Mesendoderm (in vitro differentiated cells): ENCODE measurements at regions not wholly inside any gene's neighbourhood (a gene's known extent, or its start where the extent isn't known, plus 50 kb on each side); places are given as distances from the start of the nearest gene placed in this dataset.

Source experiments
- DNase-seq: peaks from one replicate; pipeline ENCODE4 v3.0.0; 2013
- H2AK5ac ChIP-seq: 2 replicates; pipeline ENCODE4 v1.6.1; 2013; ENCODE audit warnings: low read length, inconsistent platforms
- H2BK120ac ChIP-seq: 2 replicates; pipeline ENCODE4 v1.6.1; 2013; ENCODE audit warnings: low read depth, mild to moderate bottlenecking, low read length, moderate library complexity, mixed read lengths
- H2BK15ac ChIP-seq: replicated peaks from 2 replicates; pipeline ENCODE4 v1.6.1; 2013; ENCODE audit warnings: low read depth, mild to moderate bottlenecking, moderate library complexity
- H2BK5ac ChIP-seq: 2 replicates; pipeline ENCODE4 v1.6.1; 2013; ENCODE audit warnings: low read length, inconsistent platforms
- H3K18ac ChIP-seq: 2 replicates; pipeline ENCODE4 v1.6.1; 2013; ENCODE audit warnings: mild to moderate bottlenecking, low read length, mixed read lengths
- H3K23ac ChIP-seq: one replicate; pipeline ENCODE4 v1.6.1; 2013; ENCODE audit warnings: low read length
- H3K27ac ChIP-seq: 2 replicates; pipeline ENCODE4 v1.5.1; 2013; ENCODE audit warnings: low read depth, mild to moderate bottlenecking, inconsistent platforms, low read length, moderate library complexity
- H3K27me3 ChIP-seq: 2 replicates; pipeline ENCODE4 v1.6.1; 2013; ENCODE audit warnings: low read length, control low read depth, mild to moderate bottlenecking, inconsistent platforms; ENCODE audit not compliant: insufficient read depth, poor library complexity
- H3K36me3 ChIP-seq: 2 replicates; pipeline ENCODE4 v1.6.1; 2013; ENCODE audit warnings: low read length, inconsistent platforms; ENCODE audit not compliant: control insufficient read depth, insufficient read depth
- H3K4ac ChIP-seq: one replicate; pipeline ENCODE4 v1.6.1; 2013; ENCODE audit warnings: low read depth, mild to moderate bottlenecking, low read length, moderate library complexity
- H3K4me1 ChIP-seq: 2 replicates; pipeline ENCODE4 v1.6.1; 2013; ENCODE audit warnings: low read depth, low read length, inconsistent platforms; ENCODE audit not compliant: control insufficient read depth
- H3K4me2 ChIP-seq: 2 replicates; pipeline ENCODE4 v1.6.1; 2013; ENCODE audit warnings: low read length
- H3K4me3 ChIP-seq: 2 replicates; pipeline ENCODE4 v1.5.1; 2013; ENCODE audit warnings: mild to moderate bottlenecking, low read length
- H3K56ac ChIP-seq: one replicate; pipeline ENCODE4 v1.6.1; 2013; ENCODE audit warnings: low read length
- H3K79me1 ChIP-seq: 2 replicates; pipeline ENCODE4 v1.6.1; 2013; ENCODE audit warnings: low read length, inconsistent platforms
- H3K79me2 ChIP-seq: 2 replicates; pipeline ENCODE4 v1.6.1; 2013; ENCODE audit warnings: mild to moderate bottlenecking, low read length; ENCODE audit not compliant: control insufficient read depth, insufficient read depth
- H3K9ac ChIP-seq: 2 replicates; pipeline ENCODE4 v1.6.1; 2013; ENCODE audit warnings: low read length, inconsistent platforms
- H4K5ac ChIP-seq: one replicate; pipeline ENCODE4 v1.6.1; 2013; ENCODE audit warnings: low read length
- H4K8ac ChIP-seq: one replicate; pipeline ENCODE4 v1.6.1; 2013; ENCODE audit warnings: low read depth, mild to moderate bottlenecking, control low read depth, low read length, moderate library complexity
- WGBS: extraction: QIAGEN DNeasy Blood & Tissue Kit; methylation state at CpG from one replicate; pipeline ENCODE4 v1.1.7; 2013; ENCODE audit warnings: low lambda C conversion rate, missing lambda C conversion rate; ENCODE audit not compliant: insufficient coverage; ENCODE audit errors: extremely low coverage; 5-methylcytosine and 5-hydroxymethylcytosine counted together

GRCh38 chr18:34590503-34590902, 119.6 kb upstream of the DTNA start:
- no peak overlapping the region for H2BK5ac ChIP-seq
- H2AK5ac ChIP-seq, result no peak overlapping the region
- H3K4me3 ChIP-seq, result no peak overlapping the region
- H3K36me3 ChIP-seq, result no peaks in the 10 kb centered on the region
- no peaks in the 10 kb centered on the region for H3K79me1 ChIP-seq
- no peak overlapping the region for H3K9ac ChIP-seq
- no peak overlapping the region for H4K5ac ChIP-seq
- H3K4ac ChIP-seq, result no peak overlapping the region
- H3K56ac ChIP-seq, result no peak overlapping the region
- DNase-seq, result no peak
- H3K18ac ChIP-seq, result no peak overlapping the region
- H4K8ac ChIP-seq, result no peak overlapping the region
- no peaks in the 10 kb centered on the region for H3K27me3 ChIP-seq
- no CpG with 5 or more reads among the region's 2 CpGs for WGBS
- no peak overlapping the region for H2BK15ac ChIP-seq
- no peak overlapping the region for H3K23ac ChIP-seq
- no peak overlapping the region for H2BK120ac ChIP-seq
- H3K79me2 ChIP-seq, result peaks cover 3% of the 10 kb centered on the region
- H3K4me1 ChIP-seq, result no peaks in the 10 kb centered on the region
- no peak overlapping the region for H3K4me2 ChIP-seq
- H3K27ac ChIP-seq, result no peak overlapping the region

GRCh38 chr18:34591920-34592444, 118.1 kb upstream of the DTNA start:
- no CpG with 5 or more reads among the region's 2 CpGs for WGBS
- Histone ChIP-seq H3K9ac (no peak overlapping the region), H2AK5ac (no peak overlapping the region), H2BK15ac (no peak overlapping the region), H4K5ac (no peak overlapping the region), H3K36me3 (no peaks in the 10 kb centered on the region), H3K4ac (peak overlapping the region; percentile 79), H3K23ac (no peak overlapping the region), H2BK120ac (no peak overlapping the region), H3K79me2 (peaks cover 3% of the 10 kb centered on the region), H3K4me2 (no peak overlapping the region), H3K56ac (no peak overlapping the region), H4K8ac (no peak overlapping the region), H3K4me3 (no peak overlapping the region), H3K79me1 (no peaks in the 10 kb centered on the region), H3K4me1 (peaks cover 2% of the 10 kb centered on the region), H3K27me3 (no peaks in the 10 kb centered on the region), H3K27ac (no peak overlapping the region), H3K18ac (peak overlapping the region; percentile 87), H2BK5ac (no peak overlapping the region)
- DNase-seq, result no peak

DNA sequence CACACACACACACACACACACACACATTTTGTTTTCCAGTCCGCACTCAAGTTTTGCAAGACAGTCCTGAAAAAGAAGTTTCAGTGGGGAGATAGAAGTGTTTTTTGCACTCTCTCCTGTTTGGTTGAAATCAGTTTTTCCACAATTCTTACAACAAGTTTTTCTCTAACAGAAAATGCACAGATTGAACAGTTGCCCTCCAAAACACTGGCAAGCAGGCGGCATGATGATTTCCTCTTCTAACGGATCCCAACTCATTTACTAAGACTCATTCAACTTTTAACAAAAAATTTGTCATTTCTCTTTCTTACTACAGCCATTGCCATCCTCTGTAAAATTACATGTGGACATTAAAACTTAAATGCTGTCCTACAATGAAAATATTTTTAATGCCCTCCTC, 117.6 kb upstream of the DTNA start:
- Histone ChIP-seq H3K56ac (peak overlapping the region; percentile 25), H3K4ac (no peak overlapping the region), H3K23ac (no peak overlapping the region), H2AK5ac (no peak overlapping the region), H3K4me3 (no peak overlapping the region), H2BK15ac (peak overlapping the region; percentile 74), H3K27me3 (no peaks in the 10 kb centered on the region), H4K8ac (no peak overlapping the region), H2BK120ac (peak overlapping the region; percentile 73), H3K4me2 (no peak overlapping the region), H4K5ac (no peak overlapping the region), H2BK5ac (no peak overlapping the region), H3K18ac (peak overlapping the region; percentile 87), H3K36me3 (no peaks in the 10 kb centered on the region), H3K27ac (no peak overlapping the region), H3K79me2 (peaks cover 3% of the 10 kb centered on the region), H3K79me1 (no peaks in the 10 kb centered on the region), H3K9ac (no peak overlapping the region), H3K4me1 (peaks cover 2% of the 10 kb centered on the region)
- WGBS, result no CpG with 5 or more reads among the region's 3 CpGs
- DNase-seq, result no peak

- H3K79me2 ChIP-seq, result peaks cover 3% of the 10 kb centered on the region
- H3K27ac ChIP-seq, result no peak overlapping the region
- no peaks in the 10 kb centered on the region for H3K27me3 ChIP-seq
- peak overlapping the region; percentile 34 for H3K4me2 ChIP-seq
- H3K9ac ChIP-seq, result peak overlapping the region; percentile 49
- no CpG with 5 or more reads among the region's 8 CpGs for WGBS
- no peak overlapping the region for H4K8ac ChIP-seq
- H2BK120ac ChIP-seq, result no peak overlapping the region
- H2BK15ac ChIP-seq, result peak overlapping the region; percentile 74
- no peak overlapping the region for H3K23ac ChIP-seq
- H3K4me3 ChIP-seq, result no peak overlapping the region
- H3K56ac ChIP-seq, result peak overlapping the region; percentile 75
- no peaks in the 10 kb centered on the region for H3K36me3 ChIP-seq
- H3K4me1 ChIP-seq, result peaks cover 2% of the 10 kb centered on the region
- peak overlapping the region; percentile 55 for H3K4ac ChIP-seq
- H4K5ac ChIP-seq, result no peak overlapping the region
- H2BK5ac ChIP-seq, result no peak overlapping the region
- no peaks in the 10 kb centered on the region for H3K79me1 ChIP-seq
- H3K18ac ChIP-seq, result peak overlapping the region; percentile 90
- DNase-seq, result peak; percentile 83
- H2AK5ac ChIP-seq, result no peak overlapping the region
Measured at GRCh38 chr18:34592961-34593382, 117.1 kb upstream of the DTNA start.

DNA sequence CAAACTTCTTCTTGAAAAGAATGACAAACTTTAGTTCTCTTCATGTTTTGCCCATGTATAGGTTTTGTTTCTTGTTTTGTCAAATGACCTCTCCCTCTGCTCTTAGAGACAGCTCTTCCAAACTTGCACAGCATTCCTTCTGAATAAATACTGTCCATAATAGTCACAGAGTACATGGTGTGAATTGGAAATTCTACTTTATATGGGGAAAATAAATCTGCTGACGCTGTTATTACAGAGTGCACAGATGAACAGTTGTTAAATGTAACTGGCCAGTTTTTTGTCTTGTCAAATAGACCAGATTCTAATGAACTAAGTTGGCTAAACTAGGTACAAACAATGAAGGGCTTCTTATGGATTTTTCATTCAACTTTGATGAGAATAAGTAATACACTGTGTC, 115.8 kb upstream of the DTNA start:
- Histone ChIP-seq H3K23ac (no peak overlapping the region), H3K4me3 (no peak overlapping the region)

GRCh38 chr18:34595690-34596089, 114.4 kb upstream of the DTNA start:
- WGBS, result 100% methylated on average over 1 of the region's 2 CpGs
- peak; percentile 89 for DNase-seq
- Histone ChIP-seq H3K4ac (no peak overlapping the region), H3K23ac (no peak overlapping the region), H3K36me3 (no peaks in the 10 kb centered on the region), H2BK5ac (no peak overlapping the region), H3K56ac (peak overlapping the region; percentile 4), H3K4me3 (no peak overlapping the region), H2AK5ac (no peak overlapping the region), H3K79me1 (no peaks in the 10 kb centered on the region), H2BK15ac (peak overlapping the region; percentile 12), H3K27ac (no peak overlapping the region), H3K79me2 (peaks cover 1% of the 10 kb centered on the region), H4K5ac (no peak overlapping the region), H3K18ac (peak overlapping the region; percentile 70), H4K8ac (no peak overlapping the region), H2BK120ac (peak overlapping the region; percentile 6), H3K27me3 (no peaks in the 10 kb centered on the region), H3K4me1 (peaks cover 2% of the 10 kb centered on the region), H3K9ac (peak overlapping the region; percentile 19), H3K4me2 (no peak overlapping the region)

More for the DNA sequence above, 115.8 kb upstream of the DTNA start:
- no peak overlapping the region for H3K56ac ChIP-seq
- H3K79me2 ChIP-seq, result peaks cover 3% of the 10 kb centered on the region
- H3K4ac ChIP-seq, result no peak overlapping the region
- H2BK5ac ChIP-seq, result no peak overlapping the region
- no CpG with 5 or more reads among the region's 1 CpG for WGBS
- H2BK15ac ChIP-seq, result no peak overlapping the region
- H2BK120ac ChIP-seq, result no peak overlapping the region
- H3K36me3 ChIP-seq, result no peaks in the 10 kb centered on the region
- no peaks in the 10 kb centered on the region for H3K79me1 ChIP-seq
- no peak overlapping the region for H3K9ac ChIP-seq
- H3K18ac ChIP-seq, result no peak overlapping the region
- H4K5ac ChIP-seq, result no peak overlapping the region
- H3K4me1 ChIP-seq, result peaks cover 2% of the 10 kb centered on the region
- H4K8ac ChIP-seq, result no peak overlapping the region
- no peak overlapping the region for H3K27ac ChIP-seq
- no peak overlapping the region for H3K4me2 ChIP-seq
- no peak overlapping the region for H2AK5ac ChIP-seq
- H3K27me3 ChIP-seq, result no peaks in the 10 kb centered on the region
- DNase-seq, result no peak
